ENCODE measurements at regions not wholly inside any gene's neighbourhood (a gene's known extent, or its start where the extent isn't known, plus 50 kb on each side); places are given as distances from the start of the nearest gene placed in this dataset.

DNA sequence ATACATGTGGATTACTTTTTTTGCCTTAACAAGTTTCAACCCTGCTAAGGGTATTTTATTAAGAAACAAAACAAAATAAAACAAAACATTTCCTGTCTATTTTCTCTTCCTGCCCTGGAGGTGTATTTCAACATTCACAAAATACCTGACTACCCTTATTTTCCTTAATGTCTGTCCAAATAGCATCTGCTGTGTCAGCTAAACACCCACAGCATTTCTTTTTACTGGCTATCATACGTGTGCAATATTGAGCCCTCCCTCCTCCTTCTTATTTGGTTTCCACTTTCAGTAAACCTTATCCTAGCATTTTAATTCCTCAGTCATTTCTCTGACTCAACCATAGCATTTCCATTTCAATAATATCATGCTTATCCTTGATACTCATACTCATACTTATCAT, 1420.0 kb upstream of the ZEB2 start:
- H3K27ac Mint-ChIP-seq: no peak overlapping the region
- peaks cover 19% of the 10 kb centered on the region for H3K9me3 Mint-ChIP-seq
- no peak for DNase-seq (ENCODE audit: low spot score in 2 of 2, unreplicated experiment in 2 of 2)
- peaks cover 4% of the 10 kb centered on the region for H3K4me1 Mint-ChIP-seq
- no peaks in the 10 kb centered on the region for H3K27me3 Mint-ChIP-seq (ENCODE audit: low read depth)
- no peak overlapping the region for H3K4me3 Mint-ChIP-seq
- TF ChIP-seq, protein P1, sequence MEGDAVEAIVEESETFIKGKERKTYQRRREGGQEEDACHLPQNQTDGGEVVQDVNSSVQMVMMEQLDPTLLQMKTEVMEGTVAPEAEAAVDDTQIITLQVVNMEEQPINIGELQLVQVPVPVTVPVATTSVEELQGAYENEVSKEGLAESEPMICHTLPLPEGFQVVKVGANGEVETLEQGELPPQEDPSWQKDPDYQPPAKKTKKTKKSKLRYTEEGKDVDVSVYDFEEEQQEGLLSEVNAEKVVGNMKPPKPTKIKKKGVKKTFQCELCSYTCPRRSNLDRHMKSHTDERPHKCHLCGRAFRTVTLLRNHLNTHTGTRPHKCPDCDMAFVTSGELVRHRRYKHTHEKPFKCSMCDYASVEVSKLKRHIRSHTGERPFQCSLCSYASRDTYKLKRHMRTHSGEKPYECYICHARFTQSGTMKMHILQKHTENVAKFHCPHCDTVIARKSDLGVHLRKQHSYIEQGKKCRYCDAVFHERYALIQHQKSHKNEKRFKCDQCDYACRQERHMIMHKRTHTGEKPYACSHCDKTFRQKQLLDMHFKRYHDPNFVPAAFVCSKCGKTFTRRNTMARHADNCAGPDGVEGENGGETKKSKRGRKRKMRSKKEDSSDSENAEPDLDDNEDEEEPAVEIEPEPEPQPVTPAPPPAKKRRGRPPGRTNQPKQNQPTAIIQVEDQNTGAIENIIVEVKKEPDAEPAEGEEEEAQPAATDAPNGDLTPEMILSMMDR (IDR thresholded peaks at IDR 0.05; ENCODE audit: unreplicated experiment): no peak
- H3K36me3 Mint-ChIP-seq: peaks cover 2% of the 10 kb centered on the region

DNA sequence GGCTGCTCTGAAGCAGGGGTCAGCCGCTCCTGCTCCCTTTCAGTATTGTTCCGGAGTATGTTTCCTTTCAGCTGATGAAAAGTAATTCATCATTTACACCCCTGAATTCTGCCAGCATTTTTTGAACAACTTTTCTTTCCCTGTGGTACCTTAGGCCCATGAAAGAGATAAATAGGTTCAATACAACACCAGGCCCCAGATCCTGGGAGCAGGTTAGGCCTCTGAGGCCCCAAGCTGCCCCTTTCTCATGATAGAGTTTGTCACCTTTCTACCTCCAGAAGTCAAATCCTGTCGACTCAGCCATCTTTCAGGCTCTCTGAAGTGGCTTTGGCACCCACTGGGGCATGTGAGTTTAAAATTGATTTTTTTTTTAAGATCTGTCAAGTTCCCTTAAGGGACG, 1415.1 kb upstream of the ZEB2 start:
- no peaks in the 10 kb centered on the region for H3K27me3 Mint-ChIP-seq (ENCODE audit: low read depth)
- H3K9me3 Mint-ChIP-seq: no peaks in the 10 kb centered on the region
- H3K4me3 Mint-ChIP-seq: no peak overlapping the region
- no peaks in the 10 kb centered on the region for H3K36me3 Mint-ChIP-seq
- no peak for DNase-seq (ENCODE audit: low spot score in 2 of 2, unreplicated experiment in 2 of 2)
- H3K4me1 Mint-ChIP-seq: peaks cover 11% of the 10 kb centered on the region
- no peak overlapping the region for H3K27ac Mint-ChIP-seq
- TF ChIP-seq, protein P1 (IDR thresholded peaks at IDR 0.05; ENCODE audit: unreplicated experiment): no peak

- H3K4me1 Mint-ChIP-seq: peaks cover 15% of the 10 kb centered on the region
- no peak overlapping the region for H3K27ac Mint-ChIP-seq
- TF ChIP-seq, protein P1 (IDR thresholded peaks at IDR 0.05; ENCODE audit: unreplicated experiment): no peak
- DNase-seq (ENCODE audit: low spot score in 2 of 2, unreplicated experiment in 2 of 2): no peak
- H3K27me3 Mint-ChIP-seq (ENCODE audit: low read depth): no peaks in the 10 kb centered on the region
- H3K9me3 Mint-ChIP-seq: no peaks in the 10 kb centered on the region
- H3K4me3 Mint-ChIP-seq: no peak overlapping the region
- no peaks in the 10 kb centered on the region for H3K36me3 Mint-ChIP-seq
Observed at GRCh38 chr2:145931781-145932395, 1412.0 kb upstream of the ZEB2 start.

GRCh38 chr2:145930318-145930717, 1410.4 kb upstream of the ZEB2 start:
- Mint-ChIP-seq H3K27ac (no peak overlapping the region), H3K4me3 (no peak overlapping the region), H3K4me1 (peaks cover 15% of the 10 kb centered on the region), H3K27me3 (ENCODE audit: low read depth) (no peaks in the 10 kb centered on the region), H3K36me3 (no peaks in the 10 kb centered on the region), H3K9me3 (no peaks in the 10 kb centered on the region)
- TF ChIP-seq, protein P1 (IDR thresholded peaks at IDR 0.05; ENCODE audit: unreplicated experiment): no peak
- DNase-seq (ENCODE audit: low spot score in 2 of 2, unreplicated experiment in 2 of 2): no peak

DNA sequence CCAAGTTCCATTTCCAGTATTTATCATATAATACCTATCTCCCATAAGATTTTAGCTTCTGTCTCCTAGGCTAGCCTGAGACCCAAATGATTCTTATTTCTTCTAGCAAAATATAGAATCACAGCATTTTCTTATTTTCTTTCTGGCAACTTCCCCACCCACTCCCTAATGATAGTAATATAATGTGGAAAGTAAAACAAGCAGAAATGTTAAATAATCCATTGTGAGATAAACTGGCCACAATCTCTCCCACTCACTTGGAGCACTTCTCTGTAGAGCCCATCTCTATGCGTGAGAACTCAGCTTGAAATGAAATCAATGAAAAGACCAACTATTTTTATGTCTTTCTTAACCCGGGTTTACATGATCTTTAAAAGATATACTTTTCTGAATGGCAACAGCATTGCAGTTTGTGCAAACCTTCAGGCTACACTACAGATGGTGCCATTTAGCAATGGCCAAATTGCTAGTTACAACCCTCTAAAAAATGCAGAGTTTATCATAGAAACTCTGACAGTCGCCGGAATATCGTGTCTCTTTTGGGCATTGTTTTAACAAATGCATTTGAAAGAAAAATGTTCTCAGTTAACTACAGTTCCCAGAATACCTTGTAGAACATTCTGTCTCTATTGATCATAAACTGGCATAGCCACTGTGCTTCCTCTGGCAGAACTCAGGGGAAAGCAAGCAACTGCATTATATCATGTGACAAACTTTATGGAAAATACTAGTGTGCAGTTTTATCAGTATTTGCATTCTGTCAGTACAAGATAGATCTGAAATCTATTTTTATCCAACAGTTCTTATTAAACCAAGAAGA, 1407.4 kb upstream of the ZEB2 start:
- no peak overlapping the region for H3K27ac Mint-ChIP-seq
- no peaks in the 10 kb centered on the region for H3K9me3 Mint-ChIP-seq
- peaks cover 15% of the 10 kb centered on the region for H3K4me1 Mint-ChIP-seq
- DNase-seq (ENCODE audit: low spot score in 2 of 2, unreplicated experiment in 2 of 2): no peak
- H3K4me3 Mint-ChIP-seq: no peak overlapping the region
- no peaks in the 10 kb centered on the region for H3K27me3 Mint-ChIP-seq (ENCODE audit: low read depth)
- TF ChIP-seq, protein P1 (IDR thresholded peaks at IDR 0.05; ENCODE audit: unreplicated experiment): no peak
- no peaks in the 10 kb centered on the region for H3K36me3 Mint-ChIP-seq

Measured in mesothelial cell of epicardium (in vitro differentiated cells).